Spleen (tissue), 7 donors: ENCODE measurements at regions not wholly inside any gene's neighbourhood (a gene's known extent, or its start where the extent isn't known, plus 50 kb on each side); places are given as distances from the start of the nearest gene placed in this dataset.

Source experiments
- POLR2A ChIP-seq, 3 donors: fragments of 450-650 bp; IDR thresholded peaks; one replicate each; pipeline ENCODE4 v1.5.1; 2017; ENCODE audit warnings: antibody characterized with exemption in 3 of 3, mild to moderate bottlenecking in 1 of 3
- POLR2AphosphoS5 ChIP-seq, 3 donors: sonication (generic); formaldehyde crosslinking; IDR thresholded peaks; one replicate each; pipeline ENCODE4 v1.5.1; 2017; ENCODE audit warnings: antibody characterized with exemption in 3 of 3
- TF ChIP-seq, protein P1 (sequence below), 11 experiments: fragments of 200-600 bp in 7 of 11; fragments of 450-650 bp in 4 of 11; sonication (generic) in 4 of 11; IDR thresholded peaks in 8 of 11; conservative IDR thresholded peaks in 3 of 11; 1 replicate in 7 of 11; 2 replicates in 4 of 11; pipeline versions ENCODE4 v1.4.0 to v1.8.0; 2016 to 2021; ENCODE audit warnings: antibody characterized with exemption in 11 of 11, inconsistent platforms in 4 of 11, mild to moderate bottlenecking in 1 of 11
- donor health status: DM: no; HTN: no; CAD: no; lungs with moderate emphysema.
- donor health status: DM: no; HTN: no; CAD: no.
- donor health status: DM: no; HTN: no; CAD: no.

DNA sequence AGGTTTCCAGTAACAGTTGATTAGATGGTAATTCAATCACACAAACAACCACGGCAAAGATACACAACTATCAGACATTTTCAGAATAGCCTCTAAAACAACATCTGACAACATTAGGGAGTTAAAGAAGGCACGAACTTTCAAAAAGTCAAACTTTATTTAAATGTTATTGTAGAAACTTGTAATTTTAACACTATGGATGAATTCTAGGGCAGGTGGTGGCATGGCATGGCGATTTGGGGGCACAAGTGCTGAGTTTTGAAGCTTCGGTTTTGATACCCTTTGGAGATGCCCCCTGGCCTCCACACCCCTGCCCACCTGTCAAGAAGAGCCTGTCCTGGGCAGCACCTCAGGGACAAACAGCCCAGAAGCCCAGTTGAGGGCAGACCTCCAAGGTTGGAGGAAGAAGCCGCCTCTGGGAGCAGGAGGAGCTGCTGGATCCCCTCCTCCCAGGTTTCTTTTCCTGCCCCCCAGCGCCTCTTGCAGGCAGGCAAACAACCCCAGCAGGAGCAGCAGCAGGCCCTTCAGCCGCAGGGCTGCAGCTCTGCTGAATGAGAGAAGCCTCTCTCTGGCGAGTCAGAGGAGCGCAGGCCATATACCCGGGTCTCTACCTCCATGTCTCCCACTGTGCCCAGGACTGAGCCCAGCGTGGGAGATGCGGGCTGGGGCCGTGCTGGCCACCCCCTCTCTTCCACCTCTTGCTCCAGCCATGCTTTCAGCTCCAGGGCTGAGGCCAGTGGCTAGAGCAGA lies 102.1 kb upstream of the IGLL5 start:
- TF ChIP-seq, protein P1, sequence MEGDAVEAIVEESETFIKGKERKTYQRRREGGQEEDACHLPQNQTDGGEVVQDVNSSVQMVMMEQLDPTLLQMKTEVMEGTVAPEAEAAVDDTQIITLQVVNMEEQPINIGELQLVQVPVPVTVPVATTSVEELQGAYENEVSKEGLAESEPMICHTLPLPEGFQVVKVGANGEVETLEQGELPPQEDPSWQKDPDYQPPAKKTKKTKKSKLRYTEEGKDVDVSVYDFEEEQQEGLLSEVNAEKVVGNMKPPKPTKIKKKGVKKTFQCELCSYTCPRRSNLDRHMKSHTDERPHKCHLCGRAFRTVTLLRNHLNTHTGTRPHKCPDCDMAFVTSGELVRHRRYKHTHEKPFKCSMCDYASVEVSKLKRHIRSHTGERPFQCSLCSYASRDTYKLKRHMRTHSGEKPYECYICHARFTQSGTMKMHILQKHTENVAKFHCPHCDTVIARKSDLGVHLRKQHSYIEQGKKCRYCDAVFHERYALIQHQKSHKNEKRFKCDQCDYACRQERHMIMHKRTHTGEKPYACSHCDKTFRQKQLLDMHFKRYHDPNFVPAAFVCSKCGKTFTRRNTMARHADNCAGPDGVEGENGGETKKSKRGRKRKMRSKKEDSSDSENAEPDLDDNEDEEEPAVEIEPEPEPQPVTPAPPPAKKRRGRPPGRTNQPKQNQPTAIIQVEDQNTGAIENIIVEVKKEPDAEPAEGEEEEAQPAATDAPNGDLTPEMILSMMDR (IDR thresholded peaks at IDR 0.05 in 8 of 11, conservative IDR thresholded peaks at IDR 0.05 in 3 of 11): no peak
- TF ChIP-seq POLR2A (IDR thresholded peaks at IDR 0.05) (no peak), POLR2AphosphoS5 (IDR thresholded peaks at IDR 0.05) (no peak)
